ENCODE measurements at regions not wholly inside any gene's neighbourhood (a gene's known extent, or its start where the extent isn't known, plus 50 kb on each side); places are given as distances from the start of the nearest gene placed in this dataset.

DNA sequence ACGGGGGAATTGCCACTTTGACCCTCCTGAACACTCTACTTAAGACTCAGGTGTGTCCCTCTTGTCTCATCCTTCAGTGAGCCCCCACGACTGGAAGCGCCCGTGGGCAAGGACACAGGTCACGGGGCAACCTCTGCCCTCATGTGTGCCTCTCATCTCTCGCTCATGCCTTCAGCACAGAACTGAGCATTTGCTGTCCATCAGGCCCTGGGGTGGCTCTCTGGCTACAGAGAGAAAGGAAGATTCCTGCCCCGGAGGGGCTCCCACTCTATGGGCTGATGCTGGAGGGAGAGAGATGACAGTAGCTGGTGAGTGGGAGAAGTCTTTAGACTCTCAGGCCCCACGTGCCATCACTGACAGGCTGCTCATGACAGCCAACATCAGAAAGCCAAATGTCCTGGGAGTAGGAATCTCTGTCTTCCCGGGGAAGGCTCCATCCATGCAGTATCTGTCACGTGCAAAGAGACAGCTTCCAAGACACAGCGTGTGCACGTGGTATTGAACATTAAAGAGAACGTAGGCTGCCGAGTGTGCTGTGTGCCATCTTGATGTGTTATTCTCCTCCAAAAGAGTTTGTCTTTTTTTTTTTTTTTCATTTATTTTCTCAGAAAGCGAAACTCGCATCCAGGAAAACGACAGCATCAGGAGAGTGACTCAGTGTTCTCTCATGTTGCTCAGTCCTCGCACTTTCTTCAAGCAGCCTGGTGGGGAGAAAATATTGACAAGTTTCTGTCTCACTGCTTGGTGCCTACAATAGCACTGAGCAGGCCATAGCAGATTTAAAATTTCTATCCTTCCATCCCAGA, 190.5 kb downstream of the GAS1 start:
- TF ChIP-seq GATA2 (IDR thresholded peaks at IDR 0.05; ENCODE audit: low read depth, low read length) (no peak), GATA3 (IDR thresholded peaks at IDR 0.05; ENCODE audit: low read depth, low read length) (no peak)
